PC-3 (cell line): ENCODE measurements at regions not wholly inside any gene's neighbourhood (a gene's known extent, or its start where the extent isn't known, plus 50 kb on each side); places are given as distances from the start of the nearest gene placed in this dataset.

Experiments
- CTCF ChIP-seq: fragments of 300-600 bp; sonication (generic); conservative IDR thresholded peaks from 2 replicates; pipeline ENCODE4 v1.5.1; 2017; ENCODE audit warnings: antibody characterized with exemption, low read depth, mild to moderate bottlenecking, low read length
- EZH2 ChIP-seq: fragments of 300-600 bp; sonication (generic); IDR thresholded peaks from one replicate; pipeline ENCODE4 v1.6.1; 2017; ENCODE audit warnings: antibody characterized with exemption, mild to moderate bottlenecking, low read length; ENCODE audit not compliant: unreplicated experiment

- TF ChIP-seq CTCF (no peak), EZH2 (no peak)
Measured at GRCh38 chr15:100729461-100729860, 127.1 kb downstream of the ASB7 start.
